Esophagus squamous epithelium (tissue), 5 donors: ENCODE measurements at regions not wholly inside any gene's neighbourhood (a gene's known extent, or its start where the extent isn't known, plus 50 kb on each side); places are given as distances from the start of the nearest gene placed in this dataset.

ENCODE experiments used
- DNase-seq: peaks from one replicate; lab custom pipeline; 2025; lab: John Stamatoyannopoulos, UW
- H3K27ac ChIP-seq, 4 donors: fragments of 200-600 bp; sonication (generic); one replicate each; pipeline ENCODE4 v1.5.1; 2016 to 2019; ENCODE audit warnings: mild to moderate bottlenecking in 1 of 4
- H3K27me3 ChIP-seq, 4 donors: fragments of 200-600 bp; sonication (generic); 1 replicate in 3 of 4; 2 replicates in 1 of 4; pipeline versions ENCODE4 v1.5.1 to v1.6.0; 2017 to 2021; ENCODE audit warnings: antibody characterized with exemption in 1 of 4
- H3K36me3 ChIP-seq, 3 donors: fragments of 200-600 bp; sonication (generic); one replicate each; pipeline ENCODE4 v1.5.1; 2016 to 2019
- H3K4me1 ChIP-seq, 3 donors: fragments of 200-600 bp; sonication (generic); one replicate each; pipeline ENCODE4 v1.5.1; 2017 to 2019
- H3K4me3 ChIP-seq, 4 donors: fragments of 200-600 bp; sonication (generic); 1 replicate in 3 of 4; 2 replicates in 1 of 4; pipeline ENCODE4 v1.5.1; 2016 to 2019; ENCODE audit warnings: mild to moderate bottlenecking in 2 of 4, moderate library complexity in 1 of 4
- H3K9me3 ChIP-seq, 3 donors: fragments of 200-600 bp; sonication (generic); one replicate each; pipeline ENCODE4 v1.5.1; 2016 to 2019
- POLR2A ChIP-seq, 4 donors: fragments of 450-650 bp; IDR thresholded peaks; one replicate each; pipeline ENCODE4 v1.6.1; 2017; ENCODE audit warnings: antibody characterized with exemption in 4 of 4, mild to moderate bottlenecking in 4 of 4, moderate library complexity in 3 of 4
- WGBS, 2 donors: methylation state at CpG; one replicate each; pipeline ENCODE4 v1.1.5; 2018; 5-methylcytosine and 5-hydroxymethylcytosine counted together
- intact Hi-C: fragments of 100-400 bp; cut with DNase I; formaldehyde crosslinking; loops from one replicate; pipeline ENCODE4 v1.15.0; 2022
- TF ChIP-seq, protein P1 (sequence below), 6 experiments: fragments of 450-650 bp in 4 of 6; fragments of 200-600 bp in 2 of 6; sonication (generic) in 2 of 6; IDR thresholded peaks; one replicate each; pipeline ENCODE4 v1.5.1; 2016 to 2019; ENCODE audit warnings: antibody characterized with exemption in 6 of 6, mild to moderate bottlenecking in 4 of 6, moderate library complexity in 4 of 6
- donor health status: DM: yes; HTN: yes; CAD: no.

DNA sequence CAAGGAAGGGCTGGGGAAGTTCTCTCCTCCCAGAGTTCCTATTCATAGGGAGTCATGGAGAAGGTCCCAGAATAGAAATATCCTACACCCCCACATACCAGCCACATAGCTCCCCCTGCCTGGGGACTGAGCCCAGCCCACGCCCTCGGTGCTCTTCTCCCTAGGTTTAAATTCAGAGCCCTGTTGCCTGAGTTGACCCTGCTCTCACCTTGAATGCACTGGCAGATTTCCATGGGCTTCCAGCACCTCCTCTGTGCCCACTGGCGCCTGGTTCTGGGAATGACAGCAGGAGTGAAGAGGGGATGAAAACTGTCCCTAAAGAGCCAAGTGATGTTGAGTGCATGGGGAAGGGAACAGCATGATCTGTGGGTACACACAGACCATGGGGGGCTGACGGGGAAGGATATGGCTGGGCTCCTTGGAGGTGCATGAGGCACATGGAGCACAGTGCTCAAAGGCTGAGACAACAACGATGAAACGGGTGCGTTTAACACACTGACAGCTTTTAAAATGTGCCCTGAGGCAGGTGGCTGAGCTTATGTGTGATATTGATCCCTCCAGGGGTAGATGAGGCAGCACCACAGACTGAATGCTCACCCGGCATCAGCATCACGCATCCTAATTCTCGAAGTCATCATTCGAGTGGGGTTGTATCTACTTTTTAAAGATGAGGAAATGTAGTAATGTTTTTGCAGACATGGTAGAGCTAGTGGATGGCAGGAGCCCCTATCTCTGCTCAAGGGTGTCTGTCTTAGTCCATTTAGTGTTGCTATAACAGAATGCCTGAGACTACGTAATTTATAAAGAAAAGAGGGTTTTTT, 53.7 kb upstream of the IGFBP3 start:
- H3K36me3 ChIP-seq = no peaks in the 10 kb centered on the region
- WGBS, 2 donors = 85 to 88% methylated on average over 11 to 12 of the region's 12 CpGs
- TF ChIP-seq, protein P1, sequence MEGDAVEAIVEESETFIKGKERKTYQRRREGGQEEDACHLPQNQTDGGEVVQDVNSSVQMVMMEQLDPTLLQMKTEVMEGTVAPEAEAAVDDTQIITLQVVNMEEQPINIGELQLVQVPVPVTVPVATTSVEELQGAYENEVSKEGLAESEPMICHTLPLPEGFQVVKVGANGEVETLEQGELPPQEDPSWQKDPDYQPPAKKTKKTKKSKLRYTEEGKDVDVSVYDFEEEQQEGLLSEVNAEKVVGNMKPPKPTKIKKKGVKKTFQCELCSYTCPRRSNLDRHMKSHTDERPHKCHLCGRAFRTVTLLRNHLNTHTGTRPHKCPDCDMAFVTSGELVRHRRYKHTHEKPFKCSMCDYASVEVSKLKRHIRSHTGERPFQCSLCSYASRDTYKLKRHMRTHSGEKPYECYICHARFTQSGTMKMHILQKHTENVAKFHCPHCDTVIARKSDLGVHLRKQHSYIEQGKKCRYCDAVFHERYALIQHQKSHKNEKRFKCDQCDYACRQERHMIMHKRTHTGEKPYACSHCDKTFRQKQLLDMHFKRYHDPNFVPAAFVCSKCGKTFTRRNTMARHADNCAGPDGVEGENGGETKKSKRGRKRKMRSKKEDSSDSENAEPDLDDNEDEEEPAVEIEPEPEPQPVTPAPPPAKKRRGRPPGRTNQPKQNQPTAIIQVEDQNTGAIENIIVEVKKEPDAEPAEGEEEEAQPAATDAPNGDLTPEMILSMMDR (IDR thresholded peaks at IDR 0.05) = no peak
- TF ChIP-seq POLR2A (IDR thresholded peaks at IDR 0.05) = no peak
- no peak overlapping the region for H3K27ac ChIP-seq
- no peaks in the 10 kb centered on the region for H3K9me3 ChIP-seq
- no peak for DNase-seq
- H3K4me3 ChIP-seq = no peak overlapping the region
- intact Hi-C loops = no loop called here
- H3K27me3 ChIP-seq = no peaks in the 10 kb centered on the region
- peaks cover 9 to 26% (median 12%) of the 10 kb centered on the region in 3 donors for H3K4me1 ChIP-seq

DNA sequence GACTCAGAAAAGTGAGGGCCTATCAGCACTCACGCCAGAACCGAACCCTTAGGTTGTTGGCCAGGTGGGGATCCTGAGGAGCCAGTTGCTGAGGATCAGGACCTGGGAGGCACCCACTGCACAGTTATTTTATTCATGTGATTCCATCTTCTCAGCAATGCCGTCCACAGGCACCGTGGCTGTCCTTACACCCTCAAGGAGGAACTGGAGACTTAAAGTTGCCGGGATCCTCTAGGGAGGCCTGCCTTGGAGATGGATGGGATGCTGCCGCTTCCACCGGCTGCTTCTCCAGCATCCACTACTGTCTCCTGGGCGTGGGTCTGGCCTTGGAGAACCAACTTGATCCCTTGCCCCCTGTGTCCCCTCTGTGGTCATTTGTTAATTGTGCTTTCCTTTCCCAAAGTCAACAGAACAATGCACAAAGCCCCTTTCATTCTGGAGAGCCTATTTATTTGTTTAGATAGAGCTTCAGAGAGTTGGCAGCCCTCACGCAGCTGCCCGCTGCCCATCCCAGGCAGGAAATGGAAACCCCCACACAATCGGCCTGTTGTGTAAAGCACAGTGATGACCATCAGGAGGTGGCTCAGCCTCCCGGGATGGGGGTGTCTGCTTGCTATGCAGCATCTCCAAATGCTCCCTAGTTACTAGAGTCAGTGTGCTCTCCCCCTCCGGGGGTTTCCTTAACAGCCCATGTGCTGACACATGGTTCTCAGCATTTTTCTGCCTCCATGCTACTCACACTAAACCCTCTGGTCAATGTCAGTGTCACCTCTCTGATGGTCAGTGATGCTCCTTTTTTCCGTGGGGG, 52.9 kb upstream of the IGFBP3 start:
- DNase-seq = no peak
- Histone ChIP-seq H3K4me1 (peaks cover 7 to 20% (median 12%) of the 10 kb centered on the region in 3 donors), H3K27ac (no peak overlapping the region), H3K27me3 (no peaks in the 10 kb centered on the region), H3K36me3 (no peaks in the 10 kb centered on the region), H3K9me3 (no peaks in the 10 kb centered on the region), H3K4me3 (no peak overlapping the region)
- TF ChIP-seq POLR2A (IDR thresholded peaks at IDR 0.05) = no peak
- intact Hi-C loops = no loop called here
- WGBS, 2 donors = 71 to 80% methylated on average over 12 of the region's 14 CpGs

DNA sequence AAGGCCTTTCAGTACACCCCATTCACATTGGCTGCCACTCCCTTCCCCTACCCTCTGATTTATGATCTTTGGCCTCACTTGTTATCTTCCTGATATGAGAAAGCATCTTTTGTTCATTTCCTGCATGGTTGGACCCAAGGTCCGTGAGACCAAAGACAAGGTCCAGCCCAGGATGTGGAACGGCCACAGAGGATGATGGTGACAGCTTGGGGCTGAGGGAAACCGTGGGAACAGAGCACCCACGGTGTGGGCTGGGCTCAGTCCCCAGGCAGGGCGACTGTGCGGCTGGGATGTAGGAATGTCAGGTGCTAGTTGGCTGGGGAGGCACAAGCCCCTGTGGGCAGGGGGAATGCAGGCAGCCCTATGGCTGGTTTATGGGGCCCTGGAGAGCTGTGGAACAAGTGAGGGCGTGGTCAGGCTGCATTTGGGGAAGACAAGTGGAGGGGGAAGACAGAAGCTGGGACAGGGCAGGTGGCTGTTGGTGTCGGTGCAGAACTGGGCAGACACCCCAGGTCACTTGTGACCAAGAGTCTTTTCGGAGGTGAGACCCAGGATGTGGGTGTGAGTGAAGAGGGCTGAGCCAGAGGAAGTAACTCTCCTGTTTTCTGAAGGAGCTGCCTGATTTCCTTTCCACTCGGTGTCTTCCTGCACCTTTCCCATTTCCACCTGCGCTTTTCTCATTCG, 51.7 kb upstream of the IGFBP3 start:
- intact Hi-C loops = no loop called here
- TF ChIP-seq, protein P1 (IDR thresholded peaks at IDR 0.05) = no peak
- no peak for TF ChIP-seq POLR2A (IDR thresholded peaks at IDR 0.05)
- H3K27me3 ChIP-seq = no peaks in the 10 kb centered on the region
- H3K9me3 ChIP-seq = no peaks in the 10 kb centered on the region
- no peak overlapping the region for H3K4me3 ChIP-seq
- H3K36me3 ChIP-seq = no peaks in the 10 kb centered on the region
- no peak overlapping the region for H3K27ac ChIP-seq
- DNase-seq = no peak
- 83 to 92% methylated on average over 6 to 10 of the region's 12 CpGs for WGBS, 2 donors
- H3K4me1 ChIP-seq = peaks cover 0 to 9% (median 2%) of the 10 kb centered on the region in 3 donors

DNA sequence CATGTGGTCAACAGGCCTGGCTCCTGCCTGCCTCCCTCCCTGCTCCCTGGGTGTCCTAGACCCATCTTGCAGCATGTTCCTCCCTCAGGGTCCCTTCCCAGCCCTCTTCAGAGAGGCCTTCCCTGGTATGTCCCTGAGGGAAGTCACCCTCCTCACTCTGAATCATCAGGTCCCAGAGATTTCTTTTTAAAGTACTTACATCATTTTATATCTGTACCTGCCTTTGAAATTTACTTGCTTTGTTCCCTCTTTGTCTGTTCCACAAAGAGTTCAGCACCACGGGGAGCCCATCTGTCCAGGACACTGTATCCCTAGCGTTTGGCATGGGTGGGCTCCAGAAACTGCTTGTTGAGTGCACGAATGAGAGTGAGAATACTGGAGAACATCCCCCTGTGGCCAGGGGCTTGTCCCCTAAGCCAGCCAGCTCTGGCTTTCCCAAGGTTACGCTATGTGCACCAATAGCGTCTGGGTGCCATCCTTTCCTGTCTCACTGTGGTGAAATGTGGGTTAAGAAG, 50.6 kb upstream of the IGFBP3 start:
- no peak overlapping the region for H3K4me3 ChIP-seq
- no peaks in the 10 kb centered on the region for H3K36me3 ChIP-seq
- TF ChIP-seq, protein P1 (IDR thresholded peaks at IDR 0.05) = no peak
- no peak for TF ChIP-seq POLR2A (IDR thresholded peaks at IDR 0.05)
- H3K4me1 ChIP-seq = no peaks in the 10 kb centered on the region
- H3K27me3 ChIP-seq = no peaks in the 10 kb centered on the region
- intact Hi-C loops = no loop called here
- no peak for DNase-seq
- WGBS, 2 donors = 94 to 95% methylated on average over 4 to 5 of the region's 5 CpGs
- no peaks in the 10 kb centered on the region for H3K9me3 ChIP-seq
- H3K27ac ChIP-seq = no peak overlapping the region

DNA sequence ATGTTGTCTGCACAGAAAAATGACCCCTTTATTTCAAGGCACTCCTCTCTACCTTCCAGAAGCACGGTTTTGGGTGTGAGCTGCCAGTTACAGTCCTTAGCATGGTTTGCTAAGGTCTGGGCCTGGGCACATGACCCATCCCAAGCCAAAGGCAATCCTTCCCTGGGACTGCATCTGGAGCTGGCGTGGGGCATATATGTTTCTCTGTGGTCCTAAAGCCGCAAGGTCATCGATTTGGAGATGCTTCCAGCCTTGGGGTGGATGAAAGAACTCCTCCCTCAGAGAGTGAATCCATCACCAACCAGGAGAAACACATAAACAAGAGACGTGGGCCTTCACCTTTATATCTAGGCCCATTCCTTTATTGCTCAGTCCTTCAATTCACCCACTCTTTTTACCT, 50.1 kb upstream of the IGFBP3 start:
- Histone ChIP-seq H3K4me1 (no peaks in the 10 kb centered on the region), H3K4me3 (no peak overlapping the region), H3K9me3 (no peaks in the 10 kb centered on the region), H3K27me3 (no peaks in the 10 kb centered on the region), H3K27ac (no peak overlapping the region), H3K36me3 (no peaks in the 10 kb centered on the region)
- intact Hi-C loops = no loop called here
- DNase-seq = no peak
- TF ChIP-seq, protein P1 (IDR thresholded peaks at IDR 0.05) = no peak
- TF ChIP-seq POLR2A (IDR thresholded peaks at IDR 0.05) = no peak
- WGBS, 2 donors = 80 to 90% methylated on average over 4 to 5 of the region's 5 CpGs
